Neural cell (in vitro differentiated cells): ENCODE measurements at regions not wholly inside any gene's neighbourhood (a gene's known extent, or its start where the extent isn't known, plus 50 kb on each side); places are given as distances from the start of the nearest gene placed in this dataset.

ENCODE experiments used
- CTCF ChIP-seq: fragments of 450-650 bp; IDR thresholded peaks from 2 replicates; pipeline ENCODE4 v1.5.1; 2014; ENCODE audit warnings: antibody characterized with exemption, mild to moderate bottlenecking, moderate library complexity; ENCODE audit not compliant: poor library complexity, severe bottlenecking
- EZH2 ChIP-seq: fragments of 200-600, 300-800 bp; shearing (Covaris generic), sonication (generic); IDR thresholded peaks from 2 replicates; pipeline ENCODE4 v1.6.1; 2014; ENCODE audit warnings: antibody characterized with exemption, low read length, borderline replicate concordance, mild to moderate bottlenecking; ENCODE audit not compliant: insufficient read depth, poor library complexity, severe bottlenecking
- RAD21 ChIP-seq: fragments of 450-650 bp; conservative IDR thresholded peaks from 2 replicates; pipeline ENCODE4 v1.6.1; 2014; ENCODE audit warnings: antibody characterized with exemption, mild to moderate bottlenecking, moderate library complexity

- TF ChIP-seq CTCF (no peak), RAD21 (no peak), EZH2 (no peak)
Measured at GRCh38 chr4:14862891-14863290, 139.4 kb upstream of the CPEB2 start.
